BLaER1 treated with 17β-estradiol and CSF1 and Interleukin-3, amounts not matched to agents 10 nM and 100 nM (cell line): ENCODE measurements at regions not wholly inside any gene's neighbourhood (a gene's known extent, or its start where the extent isn't known, plus 50 kb on each side); places are given as distances from the start of the nearest gene placed in this dataset.

Source experiments
- H3K27ac ChIP-seq, 11 experiments: shearing (Covaris generic); formaldehyde crosslinking; 2 replicates each; pipeline ENCODE4 v1.8.1; 2022
- H3K27me3 ChIP-seq, 11 experiments: shearing (Covaris generic); formaldehyde crosslinking; 2 replicates each; pipeline ENCODE4 v1.8.1; 2022
- H3K36me3 ChIP-seq, 11 experiments: shearing (Covaris generic); formaldehyde crosslinking; 2 replicates each; pipeline ENCODE4 v1.8.1; 2022
- H3K4me1 ChIP-seq, 10 experiments: shearing (Covaris generic); formaldehyde crosslinking; 2 replicates each; pipeline ENCODE4 v1.8.1; 2022
- H3K4me2 ChIP-seq, 11 experiments: shearing (Covaris generic); formaldehyde crosslinking; 2 replicates each; pipeline ENCODE4 v1.8.1; 2022
- H3K4me3 ChIP-seq, 10 experiments: shearing (Covaris generic); formaldehyde crosslinking; 2 replicates each; pipeline ENCODE4 v1.8.1; 2022
- H3K9ac ChIP-seq, 11 experiments: shearing (Covaris generic); formaldehyde crosslinking; 2 replicates each; pipeline ENCODE4 v1.8.1; 2022
- H3K9me3 ChIP-seq, 11 experiments: shearing (Covaris generic); formaldehyde crosslinking; replicated peaks in 1 of 11; 2 replicates each; pipeline ENCODE4 v1.8.1; 2022
- H4K20me1 ChIP-seq, 11 experiments: shearing (Covaris generic); formaldehyde crosslinking; 2 replicates each; pipeline ENCODE4 v1.8.1; 2022
- Cebpa-rat ChIP-seq, 11 experiments: shearing (Covaris generic); IDR thresholded peaks; 2 replicates each; pipeline ENCODE4 v1.8.1; 2022

GRCh38 chr2:237156857-237157779 lies 71.4 kb downstream of the COPS8 start:
- Histone ChIP-seq H4K20me1 (0 out of 22 replicates have a peak, but pooled peaks cover 0 to 4% (median 0%) of the 10 kb centered on the region in 11 experiments), H3K9ac (peak overlapping the region in 6 of 11 experiments; percentile 3 to 39 (median 24); a peak in 5 of 22 replicates), H3K27ac (peak overlapping the region in 4 of 11 experiments; percentile 35 to 57 (median 42); a peak in 6 of 22 replicates), H3K4me3 (no peak overlapping the region), H3K27me3 (peaks cover 0 to 8% (median 0%) of the 10 kb centered on the region in 11 experiments; a peak in 1 of 22 replicates), H3K4me2 (peak overlapping the region; percentile 53 to 92 (median 80)), H3K4me1 (peaks cover 36 to 55% (median 47%) of the 10 kb centered on the region in 10 experiments), H3K36me3 (no peaks in the 10 kb centered on the region), H3K9me3 (no peaks in the 10 kb centered on the region)
- no peak for TF ChIP-seq Cebpa-rat (IDR thresholded peaks at IDR 0.05)

DNA sequence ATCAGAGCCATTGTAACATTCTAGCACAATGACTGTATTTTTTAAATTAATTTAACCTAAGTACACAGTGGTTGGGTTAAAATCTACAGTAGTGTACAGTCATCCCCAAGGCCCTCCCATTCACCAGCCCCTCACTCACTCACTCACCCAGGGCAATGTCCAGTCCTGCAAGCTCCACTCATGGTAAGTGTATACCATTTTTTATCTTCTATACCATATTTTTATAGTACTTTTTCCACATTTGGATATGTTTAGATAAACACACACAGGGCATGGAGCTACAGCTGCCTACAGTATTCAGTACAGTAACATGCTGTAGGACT lies 72.1 kb downstream of the COPS8 start:
- Histone ChIP-seq H3K4me3 (no peak overlapping the region), H3K36me3 (no peaks in the 10 kb centered on the region), H3K9ac (no peak overlapping the region), H3K9me3 (no peaks in the 10 kb centered on the region), H3K4me2 (peak overlapping the region in 2 of 11 experiments; percentile 77 to 83; a peak in 1 of 22 replicates), H3K4me1 (peaks cover 36 to 58% (median 48%) of the 10 kb centered on the region in 10 experiments), H3K27ac (no peak overlapping the region), H4K20me1 (0 out of 22 replicates have a peak, but pooled peaks cover 0 to 4% (median 0%) of the 10 kb centered on the region in 11 experiments), H3K27me3 (peaks cover 0 to 8% (median 0%) of the 10 kb centered on the region in 11 experiments; a peak in 1 of 22 replicates)
- TF ChIP-seq Cebpa-rat (IDR thresholded peaks at IDR 0.05): no peak

GRCh38 chr2:237158194-237158593 lies 72.5 kb downstream of the COPS8 start:
- H3K4me3 ChIP-seq: no peak overlapping the region
- peaks cover 0 to 8% (median 0%) of the 10 kb centered on the region in 11 experiments; a peak in 1 of 22 replicates for H3K27me3 ChIP-seq
- TF ChIP-seq Cebpa-rat (IDR thresholded peaks at IDR 0.05): no peak
- 0 out of 22 replicates have a peak, but pooled peaks cover 0 to 4% (median 0%) of the 10 kb centered on the region in 11 experiments for H4K20me1 ChIP-seq
- H3K9me3 ChIP-seq: no peaks in the 10 kb centered on the region
- no peaks in the 10 kb centered on the region for H3K36me3 ChIP-seq
- H3K4me1 ChIP-seq: peaks cover 36 to 62% (median 51%) of the 10 kb centered on the region in 10 experiments
- no peak overlapping the region for H3K27ac ChIP-seq
- H3K9ac ChIP-seq: no peak overlapping the region
- no peak overlapping the region for H3K4me2 ChIP-seq

GRCh38 chr2:237159006-237159911 lies 73.6 kb downstream of the COPS8 start:
- peak overlapping the region in 4 of 11 experiments; percentile 18 to 45 (median 28); a peak in 2 of 22 replicates for H3K27ac ChIP-seq
- TF ChIP-seq Cebpa-rat (IDR thresholded peaks at IDR 0.05): no peak
- H3K4me1 ChIP-seq: peaks cover 36 to 67% (median 53%) of the 10 kb centered on the region in 10 experiments
- no peak overlapping the region; a peak in 1 of 22 replicates for H3K9ac ChIP-seq
- H3K36me3 ChIP-seq: no peaks in the 10 kb centered on the region
- H4K20me1 ChIP-seq: 0 out of 22 replicates have a peak, but pooled peaks cover 0 to 4% (median 0%) of the 10 kb centered on the region in 11 experiments
- no peak overlapping the region for H3K4me3 ChIP-seq
- no peaks in the 10 kb centered on the region for H3K9me3 ChIP-seq
- H3K4me2 ChIP-seq: peak overlapping the region; percentile 17 to 68 (median 46)
- peaks cover 0 to 8% (median 0%) of the 10 kb centered on the region in 11 experiments; a peak in 1 of 22 replicates for H3K27me3 ChIP-seq

- Histone ChIP-seq H3K27me3 (peaks cover 0 to 8% (median 0%) of the 10 kb centered on the region in 11 experiments; a peak in 1 of 22 replicates), H3K36me3 (no peaks in the 10 kb centered on the region), H3K4me2 (peak overlapping the region in 7 of 11 experiments; percentile 35 to 68 (median 57); a peak in 11 of 22 replicates), H3K4me3 (no peak overlapping the region), H3K27ac (peak overlapping the region in 1 of 11 experiments; percentile 18; a peak in 1 of 22 replicates), H3K4me1 (peaks cover 29 to 56% (median 45%) of the 10 kb centered on the region in 10 experiments), H4K20me1 (no peaks in the 10 kb centered on the region), H3K9ac (no peak overlapping the region), H3K9me3 (no peaks in the 10 kb centered on the region)
- no peak for TF ChIP-seq Cebpa-rat (IDR thresholded peaks at IDR 0.05)
Observed at GRCh38 chr2:237160271-237160919, 74.7 kb downstream of the COPS8 start.

DNA sequence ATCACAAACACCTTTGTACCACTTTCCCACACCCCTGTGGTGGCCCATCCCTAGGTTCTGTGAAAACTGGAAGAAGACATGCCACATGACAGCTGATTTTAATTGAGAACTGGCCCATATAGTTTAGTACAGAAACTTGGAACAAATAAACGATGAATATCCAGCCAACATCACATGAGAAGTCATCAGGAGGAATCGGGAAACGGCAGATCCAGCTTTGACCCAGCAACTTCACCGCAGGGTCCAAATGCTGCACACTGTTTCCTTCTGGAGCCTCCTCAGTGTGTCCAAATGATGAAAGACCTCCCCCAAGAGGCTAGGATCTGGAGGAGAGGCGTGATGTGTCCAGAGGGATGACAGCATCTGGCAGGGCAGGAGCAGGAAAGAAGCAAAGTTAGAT lies 75.5 kb downstream of the COPS8 start:
- Histone ChIP-seq H3K4me1 (peaks cover 21 to 48% (median 37%) of the 10 kb centered on the region in 10 experiments), H3K4me3 (no peak overlapping the region), H3K27me3 (peaks cover 0 to 8% (median 0%) of the 10 kb centered on the region in 11 experiments; a peak in 1 of 22 replicates), H3K36me3 (no peaks in the 10 kb centered on the region), H3K9ac (no peak overlapping the region), H3K4me2 (no peak overlapping the region), H3K27ac (no peak overlapping the region), H3K9me3 (no peaks in the 10 kb centered on the region), H4K20me1 (no peaks in the 10 kb centered on the region)
- TF ChIP-seq Cebpa-rat (IDR thresholded peaks at IDR 0.05): no peak

- H4K20me1 ChIP-seq: no peaks in the 10 kb centered on the region
- no peak for TF ChIP-seq Cebpa-rat (IDR thresholded peaks at IDR 0.05)
- H3K4me3 ChIP-seq: no peak overlapping the region
- H3K4me2 ChIP-seq: peak overlapping the region in 6 of 11 experiments; percentile 0 to 69 (median 18); a peak in 6 of 22 replicates
- peaks cover 1 to 3% (median 2%) of the 10 kb centered on the region in 11 experiments; a peak in 17 of 22 replicates for H3K9me3 ChIP-seq
- no peaks in the 10 kb centered on the region for H3K27me3 ChIP-seq
- H3K9ac ChIP-seq: no peak overlapping the region
- no peak overlapping the region for H3K27ac ChIP-seq
- peaks cover 8 to 32% (median 23%) of the 10 kb centered on the region in 10 experiments for H3K4me1 ChIP-seq
- H3K36me3 ChIP-seq: no peaks in the 10 kb centered on the region
Observed at GRCh38 chr2:237162959-237163358, 77.3 kb downstream of the COPS8 start.

- Histone ChIP-seq H3K4me1 (peaks cover 2 to 24% (median 15%) of the 10 kb centered on the region in 10 experiments), H3K27me3 (no peaks in the 10 kb centered on the region), H3K36me3 (no peaks in the 10 kb centered on the region), H4K20me1 (no peaks in the 10 kb centered on the region), H3K27ac (no peak overlapping the region), H3K9me3 (peaks cover 14 to 18% (median 17%) of the 10 kb centered on the region in 11 experiments), H3K9ac (no peak overlapping the region), H3K4me3 (no peak overlapping the region), H3K4me2 (no peak overlapping the region)
- TF ChIP-seq Cebpa-rat (IDR thresholded peaks at IDR 0.05): no peak
Observed at GRCh38 chr2:237164474-237165042, 78.9 kb downstream of the COPS8 start.
